ENCODE measurements at regions not wholly inside any gene's neighbourhood (a gene's known extent, or its start where the extent isn't known, plus 50 kb on each side); places are given as distances from the start of the nearest gene placed in this dataset.

GRCh38 chr13:50635504-50635903 lies 208.0 kb downstream of the DLEU7 start:
- in situ Hi-C loops (cut with HindIII; ENCODE audit: low sequenced_read_pairs): no loop called here
- no peak for DNase-seq (ENCODE audit: low read depth)
- no peak overlapping the region for H3K4me3 ChIP-seq (ENCODE audit: low read depth, low read length)
- TF ChIP-seq, protein P1, sequence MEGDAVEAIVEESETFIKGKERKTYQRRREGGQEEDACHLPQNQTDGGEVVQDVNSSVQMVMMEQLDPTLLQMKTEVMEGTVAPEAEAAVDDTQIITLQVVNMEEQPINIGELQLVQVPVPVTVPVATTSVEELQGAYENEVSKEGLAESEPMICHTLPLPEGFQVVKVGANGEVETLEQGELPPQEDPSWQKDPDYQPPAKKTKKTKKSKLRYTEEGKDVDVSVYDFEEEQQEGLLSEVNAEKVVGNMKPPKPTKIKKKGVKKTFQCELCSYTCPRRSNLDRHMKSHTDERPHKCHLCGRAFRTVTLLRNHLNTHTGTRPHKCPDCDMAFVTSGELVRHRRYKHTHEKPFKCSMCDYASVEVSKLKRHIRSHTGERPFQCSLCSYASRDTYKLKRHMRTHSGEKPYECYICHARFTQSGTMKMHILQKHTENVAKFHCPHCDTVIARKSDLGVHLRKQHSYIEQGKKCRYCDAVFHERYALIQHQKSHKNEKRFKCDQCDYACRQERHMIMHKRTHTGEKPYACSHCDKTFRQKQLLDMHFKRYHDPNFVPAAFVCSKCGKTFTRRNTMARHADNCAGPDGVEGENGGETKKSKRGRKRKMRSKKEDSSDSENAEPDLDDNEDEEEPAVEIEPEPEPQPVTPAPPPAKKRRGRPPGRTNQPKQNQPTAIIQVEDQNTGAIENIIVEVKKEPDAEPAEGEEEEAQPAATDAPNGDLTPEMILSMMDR (IDR thresholded peaks at IDR 0.05; ENCODE audit: low read depth, low read length, missing control alignments): no peak

DNA sequence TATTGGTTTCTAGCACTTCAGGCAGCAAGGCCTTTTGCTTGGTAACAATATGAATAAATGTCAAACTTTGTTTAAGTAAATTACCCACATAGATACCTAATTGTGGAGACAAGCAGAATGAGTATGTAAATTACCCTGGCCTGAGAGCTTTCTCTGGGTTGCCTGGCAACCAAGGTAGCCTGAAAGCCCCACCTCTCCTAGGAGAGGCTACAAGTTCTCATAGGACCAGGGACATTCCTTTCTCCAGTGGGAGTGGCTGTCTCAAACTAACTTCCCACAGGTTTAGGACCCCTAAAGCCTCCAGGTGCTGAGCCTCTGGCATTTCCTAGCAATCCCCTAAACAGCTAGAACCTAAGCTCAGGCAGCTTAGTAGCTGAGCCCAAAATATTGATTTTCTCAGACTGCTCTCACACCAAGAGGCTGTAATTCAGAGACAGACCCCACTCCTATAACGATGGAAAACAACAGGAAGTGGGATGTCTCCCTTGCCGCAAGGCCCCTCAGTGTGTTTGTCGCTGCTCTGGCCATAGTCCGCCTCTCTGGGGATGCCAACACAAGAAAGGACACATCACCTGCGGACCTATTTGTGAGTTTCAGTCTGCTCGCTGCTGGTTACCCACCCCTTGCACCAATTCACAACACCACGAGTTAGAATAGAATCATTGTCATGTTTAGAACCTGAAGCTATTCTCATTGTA lies 207.3 kb downstream of the DLEU7 start:
- no peak overlapping the region for H3K4me3 ChIP-seq (ENCODE audit: low read depth, low read length)
- TF ChIP-seq, protein P1 (IDR thresholded peaks at IDR 0.05; ENCODE audit: low read depth, low read length, missing control alignments): no peak
- in situ Hi-C loops (cut with HindIII; ENCODE audit: low sequenced_read_pairs): no loop called here
- DNase-seq (ENCODE audit: low read depth): no peak

DNA sequence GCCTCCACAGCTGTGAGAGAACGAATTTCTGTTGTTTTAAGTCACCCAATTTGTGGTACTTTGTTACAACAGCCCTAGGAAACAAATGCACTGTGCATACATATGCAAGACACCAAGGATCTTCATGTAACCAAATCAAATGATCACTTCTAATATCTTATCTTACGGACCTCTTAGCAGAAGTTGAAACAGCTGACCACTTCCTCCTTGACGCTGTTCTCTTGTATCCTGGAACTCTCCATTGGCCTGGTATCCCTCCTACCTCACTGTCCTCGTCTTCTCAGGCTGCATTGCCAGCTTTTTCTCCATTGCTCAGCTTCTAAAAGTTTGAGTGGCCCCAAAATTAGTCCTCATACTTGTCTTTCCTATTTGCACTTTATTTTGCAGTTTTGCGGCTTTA lies 200.4 kb downstream of the DLEU7 start:
- H3K4me3 ChIP-seq (ENCODE audit: low read depth, low read length): no peak overlapping the region
- no peak for DNase-seq (ENCODE audit: low read depth)
- TF ChIP-seq, protein P1 (IDR thresholded peaks at IDR 0.05; ENCODE audit: low read depth, low read length, missing control alignments): no peak
- in situ Hi-C loops (cut with HindIII; ENCODE audit: low sequenced_read_pairs): no loop called here

DNA sequence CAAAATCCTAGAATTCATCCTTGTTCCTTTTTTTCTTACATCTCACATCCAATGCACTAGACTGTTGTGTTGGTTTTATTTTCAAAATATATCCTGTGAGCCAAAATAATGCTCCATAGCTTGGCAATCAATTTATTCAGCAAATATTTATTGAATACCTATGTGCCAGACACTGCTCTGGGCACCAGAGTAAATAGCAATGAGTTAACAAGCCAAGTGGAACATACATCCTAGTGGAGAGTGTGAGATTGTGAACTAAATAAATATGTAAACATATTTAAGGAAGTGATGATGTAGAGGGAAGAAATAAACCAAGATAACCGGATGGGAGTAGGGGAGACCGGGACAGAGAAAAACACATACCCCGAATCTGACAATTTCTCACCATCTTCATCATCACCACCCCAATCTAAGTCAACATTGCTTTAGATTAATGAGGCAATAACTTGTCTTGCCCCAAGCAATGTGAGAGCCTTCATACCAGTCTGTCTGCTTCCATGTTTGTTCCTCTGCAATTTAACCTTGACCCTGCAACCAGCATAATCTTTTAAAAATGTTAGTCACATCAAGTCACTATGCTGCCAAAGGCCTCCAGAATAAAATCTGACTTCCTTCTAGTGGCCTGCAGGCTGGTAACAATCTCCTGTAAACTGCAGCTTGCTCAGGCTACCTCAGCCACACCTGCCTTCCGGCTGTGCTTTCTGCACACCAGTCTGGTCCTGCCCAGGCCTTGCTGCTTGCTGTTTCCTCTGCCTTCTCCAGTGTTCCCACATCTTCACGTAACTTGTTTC lies 199.2 kb downstream of the DLEU7 start:
- no peak for DNase-seq (ENCODE audit: low read depth)

DNA sequence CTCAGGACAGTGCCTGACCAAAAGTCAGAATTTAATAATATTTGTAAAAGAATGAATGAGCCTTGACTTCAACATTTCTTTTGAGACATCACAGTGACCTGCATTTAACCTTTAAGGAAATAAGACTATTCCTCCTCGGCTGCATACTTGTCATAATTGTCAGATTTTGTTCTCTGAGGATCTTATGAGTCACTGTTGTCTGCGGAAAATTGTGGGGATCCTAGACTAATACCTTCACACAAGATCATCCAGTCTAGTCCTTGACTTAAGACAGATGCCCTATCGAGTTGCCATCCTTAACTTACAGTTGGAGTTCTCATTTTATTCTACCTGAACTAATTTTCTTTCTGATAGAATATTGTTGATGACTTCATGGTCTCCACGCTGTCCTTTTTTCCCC lies 198.4 kb downstream of the DLEU7 start:
- no peak overlapping the region for H3K4me3 ChIP-seq (ENCODE audit: low read depth, low read length)

More for the DNA sequence above, 199.2 kb downstream of the DLEU7 start:
- in situ Hi-C loops (cut with HindIII; ENCODE audit: low sequenced_read_pairs): no loop called here
- no peak overlapping the region for H3K4me3 ChIP-seq (ENCODE audit: low read depth, low read length)
- TF ChIP-seq, protein P1 (IDR thresholded peaks at IDR 0.05; ENCODE audit: low read depth, low read length, missing control alignments): no peak

DNA sequence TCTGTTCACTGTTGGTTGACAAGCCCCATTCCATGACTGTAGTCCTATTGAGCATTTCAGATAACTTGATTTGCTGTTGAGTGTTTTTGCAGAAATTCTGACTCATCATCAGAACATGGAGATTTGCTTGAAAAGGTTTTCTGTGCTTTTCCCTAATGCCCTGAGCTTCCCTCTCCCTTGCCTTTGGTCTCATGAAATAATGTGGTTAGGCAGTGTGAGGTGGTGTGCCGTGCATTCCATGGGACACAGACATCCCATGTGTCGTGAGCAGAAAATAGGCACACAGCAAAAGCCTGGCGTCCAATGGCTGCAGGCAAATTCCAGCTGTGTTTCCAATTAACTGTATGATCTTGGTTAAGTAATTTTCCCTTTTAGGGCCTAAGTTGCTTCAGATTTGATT lies 197.4 kb downstream of the DLEU7 start:
- in situ Hi-C loops (cut with HindIII; ENCODE audit: low sequenced_read_pairs): no loop called here
- H3K4me3 ChIP-seq (ENCODE audit: low read depth, low read length): no peak overlapping the region
- DNase-seq (ENCODE audit: low read depth): no peak
- TF ChIP-seq, protein P1 (IDR thresholded peaks at IDR 0.05; ENCODE audit: low read depth, low read length, missing control alignments): no peak

More for the DNA sequence above, 198.4 kb downstream of the DLEU7 start:
- DNase-seq (ENCODE audit: low read depth): no peak
- in situ Hi-C loops (cut with HindIII; ENCODE audit: low sequenced_read_pairs): no loop called here
- TF ChIP-seq, protein P1 (IDR thresholded peaks at IDR 0.05; ENCODE audit: low read depth, low read length, missing control alignments): no peak

Data from astrocyte of the cerebellum (primary cell).